Spleen (tissue), 7 donors: ENCODE measurements at regions not wholly inside any gene's neighbourhood (a gene's known extent, or its start where the extent isn't known, plus 50 kb on each side); places are given as distances from the start of the nearest gene placed in this dataset.

Source experiments
- CTCF ChIP-seq, 11 experiments: fragments of 200-600 bp in 7 of 11; fragments of 450-650 bp in 4 of 11; sonication (generic) in 4 of 11; IDR thresholded peaks in 8 of 11; conservative IDR thresholded peaks in 3 of 11; 1 replicate in 7 of 11; 2 replicates in 4 of 11; pipeline versions ENCODE4 v1.4.0 to v1.8.0; 2016 to 2021; ENCODE audit warnings: antibody characterized with exemption in 11 of 11, inconsistent platforms in 4 of 11, mild to moderate bottlenecking in 1 of 11
- POLR2A ChIP-seq, 3 donors: fragments of 450-650 bp; IDR thresholded peaks; one replicate each; pipeline ENCODE4 v1.5.1; 2017; ENCODE audit warnings: antibody characterized with exemption in 3 of 3, mild to moderate bottlenecking in 1 of 3
- donor health status: DM: no; HTN: no; CAD: no; lungs with moderate emphysema.
- donor health status: DM: no; HTN: no; CAD: no.
- donor health status: DM: no; HTN: no; CAD: no.

- TF ChIP-seq POLR2A (IDR thresholded peaks at IDR 0.05), result no peak
- TF ChIP-seq CTCF (IDR thresholded peaks at IDR 0.05 in 8 of 11, conservative IDR thresholded peaks at IDR 0.05 in 3 of 11), result no peak
These were observed 885.9 kb downstream of the EFNA5 start for GRCh38 chr5:106784846-106785245.
